GM19351 (cell line): ENCODE measurements at regions not wholly inside any gene's neighbourhood (a gene's known extent, or its start where the extent isn't known, plus 50 kb on each side); places are given as distances from the start of the nearest gene placed in this dataset.

Experiments used
- ATAC-seq: cut with Tn5 transposase; IDR thresholded peaks from one replicate; pipeline ENCODE4 v1.9.1; 2021; ENCODE audit warnings: mild to moderate bottlenecking, moderate library complexity; ENCODE audit not compliant: unreplicated experiment

DNA sequence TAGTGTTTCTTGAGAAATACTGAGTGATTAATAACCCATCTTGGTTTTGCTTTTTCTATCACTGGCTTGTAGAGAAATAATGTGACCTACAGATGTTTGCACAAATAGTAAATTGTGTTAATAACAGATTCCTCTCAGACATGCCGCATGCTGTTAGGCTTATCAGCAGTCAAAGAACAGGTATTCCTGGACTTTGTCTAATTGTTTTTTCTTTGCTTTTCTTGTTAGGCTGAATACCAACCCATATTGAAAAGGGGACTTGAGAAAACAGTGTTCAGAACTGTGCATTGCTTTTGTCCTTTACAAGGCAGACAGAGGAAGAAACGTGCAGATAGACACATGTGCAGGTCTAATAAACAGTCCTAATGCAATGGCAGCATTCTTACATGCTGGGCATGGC lies 51.0 kb upstream of the RARB start:
- ATAC-seq = no peak
